Fibroblast of peridontal ligament (primary cell): ENCODE measurements at regions not wholly inside any gene's neighbourhood (a gene's known extent, or its start where the extent isn't known, plus 50 kb on each side); places are given as distances from the start of the nearest gene placed in this dataset.
"Not testable (repeated sequence)": the region's sequence is repeated elsewhere in the genome, so short reads cannot be mapped to it uniquely, and the experiment has no call there.

Source experiments
- DNase-seq: peaks from one replicate; pipeline ENCODE4 v3.0.0-alpha.2; 2010; ENCODE audit errors: extremely low read depth

DNA sequence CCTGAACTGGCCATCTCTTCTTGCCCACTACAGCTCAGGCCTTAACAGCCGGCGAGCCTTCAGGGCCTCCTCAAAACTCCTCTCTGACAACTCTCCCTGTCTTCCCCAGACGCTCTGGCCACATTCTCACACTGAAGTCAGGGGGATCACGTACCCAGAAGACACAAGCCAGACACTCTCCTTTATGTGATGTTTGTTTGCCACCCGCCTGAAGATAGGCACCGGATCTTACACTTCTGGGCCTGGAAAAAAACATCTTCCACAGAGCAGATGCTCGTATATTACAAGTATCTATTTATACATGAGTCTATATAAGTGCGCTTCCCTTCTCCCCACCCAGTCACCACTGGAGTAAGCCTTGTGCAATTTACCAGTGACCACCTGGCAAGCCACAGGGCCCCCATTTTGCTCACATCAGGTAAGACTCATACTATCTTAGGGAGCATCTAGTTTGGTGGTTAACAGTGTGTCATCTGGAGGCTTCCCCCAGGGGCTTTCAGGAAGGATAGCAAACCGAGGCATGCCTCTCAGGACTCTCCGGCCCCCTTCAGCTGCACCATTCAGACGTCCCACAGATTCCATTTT lies 349.4 kb downstream of the SOX9 start:
- no peak for DNase-seq

DNA sequence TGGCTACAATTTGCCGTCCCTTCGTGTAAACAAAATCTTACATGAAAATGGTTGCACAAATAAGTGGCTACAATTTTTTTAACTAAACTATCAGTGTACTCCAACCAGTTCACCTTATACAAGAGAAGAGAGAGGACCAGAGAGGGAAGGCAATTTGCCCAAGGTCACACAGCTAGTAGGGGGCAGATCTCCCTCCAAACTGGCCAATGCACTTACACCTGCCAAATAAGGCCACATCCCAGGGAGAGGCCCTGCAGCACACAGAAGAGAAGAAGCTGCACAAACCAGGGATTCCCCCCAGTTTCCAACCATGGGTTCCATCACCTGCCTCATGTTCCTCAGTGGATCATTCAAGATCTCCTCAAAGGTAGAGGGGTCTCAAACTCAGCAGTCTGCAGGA lies 349.9 kb downstream of the SOX9 start:
- no peak for DNase-seq

DNA sequence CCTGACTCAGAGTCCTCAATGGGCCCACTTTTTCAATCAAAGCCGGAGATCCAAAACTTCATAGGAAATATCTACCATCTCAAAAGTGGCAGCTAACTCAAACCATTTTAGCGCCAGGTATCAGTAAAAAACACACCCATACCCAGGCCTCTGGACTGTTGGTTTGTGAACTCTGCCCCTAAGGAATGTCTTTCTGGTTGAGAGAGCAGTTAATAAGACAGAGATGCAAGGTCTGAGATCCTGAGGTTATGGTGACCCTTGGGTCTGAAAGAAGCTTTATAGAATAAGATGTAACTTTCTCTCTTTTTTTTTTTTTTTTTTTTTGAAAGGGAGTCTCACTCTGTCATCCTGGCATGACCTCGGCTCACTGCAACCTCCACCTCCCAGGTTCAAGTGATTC lies 350.5 kb downstream of the SOX9 start:
- no peak for DNase-seq

DNA sequence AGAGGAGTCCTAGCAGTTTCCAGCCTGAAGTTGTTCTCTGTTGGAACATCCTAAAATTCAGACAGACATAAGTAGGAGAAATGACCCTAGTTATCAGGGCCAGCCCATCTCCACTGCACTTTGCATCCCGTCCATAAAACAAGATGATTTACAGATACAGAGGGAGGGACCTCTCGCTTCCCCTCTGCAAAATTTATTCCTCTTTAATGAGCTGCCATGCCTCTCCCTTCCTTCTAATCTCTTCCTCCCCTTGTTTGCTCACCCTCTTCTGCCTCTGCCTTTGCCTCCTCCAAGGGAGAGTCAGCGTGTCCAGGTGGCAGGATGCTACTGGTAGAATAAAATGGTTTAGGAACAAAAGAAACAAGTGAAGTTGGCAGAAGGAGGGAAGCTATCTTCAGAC lies 351.3 kb downstream of the SOX9 start:
- no peak for DNase-seq

DNA sequence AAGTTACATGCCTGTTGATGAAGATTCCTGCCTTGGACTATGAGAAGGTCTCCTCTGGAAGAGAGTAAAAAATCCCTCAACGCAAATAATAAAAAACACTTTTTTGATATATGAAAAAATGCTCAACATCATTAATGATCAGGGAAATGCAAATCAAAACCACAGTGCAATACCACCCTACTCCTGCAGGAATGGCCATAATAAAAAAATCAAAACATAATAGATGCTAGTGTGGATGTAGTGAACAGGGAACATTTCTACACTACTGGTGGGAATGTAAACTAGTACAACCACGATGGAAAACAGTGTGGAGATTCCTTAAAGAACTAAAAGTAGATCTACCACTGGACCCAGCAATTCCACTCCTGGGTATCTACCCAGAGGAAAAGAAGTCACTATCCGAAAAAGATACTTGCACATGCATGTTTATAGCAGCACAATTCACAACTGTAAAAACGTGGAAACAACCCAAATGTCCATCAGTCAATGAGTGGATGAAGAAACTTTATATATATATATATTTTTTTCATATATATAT lies 352.1 kb downstream of the SOX9 start:
- DNase-seq = not testable (repeated sequence)

DNA sequence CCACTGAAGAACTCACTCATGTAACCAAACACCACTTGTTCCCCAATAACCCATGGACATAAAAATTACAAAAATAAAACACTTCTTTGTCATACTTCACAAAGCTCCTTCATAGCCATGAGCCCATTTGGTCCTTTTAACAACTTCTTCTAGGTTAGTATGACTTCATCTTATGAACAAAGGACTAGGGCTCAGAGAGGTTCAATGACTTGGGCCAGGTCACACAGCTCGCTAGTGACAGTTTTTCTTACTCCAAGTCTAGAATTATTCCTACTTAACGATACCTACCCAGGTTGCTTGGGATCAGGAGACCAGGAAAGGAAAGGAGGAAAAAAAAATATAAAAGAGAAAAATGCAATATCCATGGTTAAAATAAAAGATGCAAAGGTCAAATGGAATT lies 353.4 kb downstream of the SOX9 start:
- DNase-seq = no peak

DNA sequence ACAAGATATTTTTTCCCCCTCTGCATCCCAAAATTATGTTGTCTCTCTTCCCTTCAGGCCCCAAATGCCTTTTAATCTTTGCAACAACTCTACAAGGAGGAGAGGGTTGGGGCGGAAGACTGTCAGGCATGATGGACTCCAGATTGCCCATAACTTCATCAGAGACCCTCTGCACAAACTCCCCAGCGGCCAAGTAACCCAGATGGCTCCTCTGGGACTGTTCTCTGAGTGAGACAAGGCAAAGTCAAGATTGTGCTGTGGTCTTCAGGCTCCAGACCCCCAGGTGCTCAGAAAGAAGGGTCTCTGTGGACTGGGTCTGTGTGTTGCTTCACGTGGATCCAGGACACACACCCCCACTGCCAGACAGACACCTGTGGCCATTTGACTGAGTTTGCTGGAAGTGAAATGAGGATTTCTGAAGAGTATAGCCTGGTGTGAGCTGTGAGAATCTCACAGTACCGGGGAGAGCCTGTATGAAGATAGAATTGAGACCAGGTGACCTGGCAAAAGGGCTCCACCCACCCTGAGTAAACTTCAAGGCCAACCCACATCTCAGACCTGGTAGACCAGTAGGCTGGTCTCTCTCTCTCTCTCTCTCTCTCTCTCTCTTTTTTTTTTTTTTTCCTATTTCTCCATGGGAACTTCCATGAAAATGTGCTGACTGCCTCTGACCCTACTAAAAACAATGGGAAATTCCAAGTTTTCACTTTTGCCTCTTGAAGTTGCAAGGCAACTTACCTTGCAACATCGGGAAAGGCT lies 354.1 kb downstream of the SOX9 start:
- DNase-seq = no peak

DNA sequence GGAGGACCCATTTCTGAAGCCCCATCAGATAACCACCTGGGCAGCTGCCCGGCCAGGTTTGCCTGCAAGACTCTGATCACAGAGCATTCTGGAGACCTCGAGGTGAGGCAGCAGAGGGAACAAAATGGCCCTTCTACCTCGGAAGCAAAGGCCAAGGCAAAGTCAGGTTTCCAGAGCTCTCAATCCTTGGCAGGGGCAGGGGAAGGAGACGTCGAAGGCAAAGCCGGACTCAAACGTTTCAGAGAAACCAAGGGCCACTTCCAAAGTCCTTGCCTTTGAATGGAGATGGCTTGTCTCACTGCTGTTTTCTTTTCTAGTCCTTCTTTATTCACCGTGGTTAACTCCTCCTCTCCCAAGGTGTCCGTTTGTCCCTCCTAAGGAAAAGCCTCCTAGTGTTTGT lies 355.3 kb downstream of the SOX9 start:
- no peak for DNase-seq

DNA sequence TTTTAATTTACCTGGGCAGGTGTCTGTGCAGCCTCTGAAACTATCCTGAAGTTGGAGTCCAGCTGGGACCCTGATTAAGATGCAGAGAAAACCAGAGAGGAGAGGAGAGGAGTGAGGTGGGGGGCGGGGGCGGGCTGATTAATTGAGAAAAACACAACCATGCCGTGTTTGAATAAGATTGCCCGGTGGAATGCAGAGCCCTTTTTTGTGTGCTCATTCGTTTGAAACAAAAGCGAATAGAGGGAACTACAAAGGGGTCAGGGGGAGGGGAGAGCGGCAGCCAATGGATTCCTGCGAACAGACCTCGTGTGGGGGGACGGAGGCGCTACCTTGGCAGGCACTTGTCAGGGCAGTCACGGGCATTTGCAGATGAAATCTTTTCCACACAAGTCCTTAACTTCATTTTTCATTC lies 355.8 kb downstream of the SOX9 start:
- no peak for DNase-seq

DNA sequence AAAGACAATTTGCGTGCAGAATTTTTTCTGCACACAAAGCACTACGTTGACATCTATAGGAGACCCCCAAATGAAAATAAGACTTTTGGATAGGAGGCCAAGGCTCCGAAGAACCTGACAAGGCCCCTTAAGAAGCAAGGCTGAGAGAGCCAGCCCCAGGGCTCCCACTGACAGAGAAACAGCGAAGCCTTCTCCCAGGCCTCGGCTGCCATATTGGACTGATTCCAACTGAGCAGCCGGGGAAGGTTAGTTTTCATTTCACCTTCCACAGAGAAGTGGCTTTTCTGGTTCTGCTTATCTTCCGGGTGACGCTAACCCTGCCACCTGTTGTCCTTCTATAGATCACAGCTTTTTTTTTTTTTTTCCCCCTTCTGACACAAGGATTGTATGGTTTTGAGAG lies 356.7 kb downstream of the SOX9 start:
- DNase-seq = no peak

DNA sequence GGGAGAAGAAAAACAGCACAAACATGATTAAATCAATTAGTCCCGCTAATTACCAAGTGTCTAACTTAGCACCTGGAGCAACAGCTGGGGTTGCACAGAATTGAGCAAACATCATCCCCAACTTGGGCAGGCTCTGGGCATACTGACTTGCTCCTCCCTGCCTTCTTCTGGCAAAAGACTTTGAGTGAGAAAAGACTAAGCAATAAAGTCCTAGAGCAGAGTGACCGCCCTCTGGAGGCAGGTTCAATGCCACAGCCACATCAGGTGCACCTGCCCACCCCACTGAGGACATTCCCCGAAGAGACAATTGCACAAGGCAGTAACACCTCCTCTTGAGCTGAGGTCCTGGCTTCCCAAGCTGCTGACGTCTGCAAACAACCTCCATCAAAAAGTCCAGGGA lies 358.3 kb downstream of the SOX9 start:
- DNase-seq = no peak

DNA sequence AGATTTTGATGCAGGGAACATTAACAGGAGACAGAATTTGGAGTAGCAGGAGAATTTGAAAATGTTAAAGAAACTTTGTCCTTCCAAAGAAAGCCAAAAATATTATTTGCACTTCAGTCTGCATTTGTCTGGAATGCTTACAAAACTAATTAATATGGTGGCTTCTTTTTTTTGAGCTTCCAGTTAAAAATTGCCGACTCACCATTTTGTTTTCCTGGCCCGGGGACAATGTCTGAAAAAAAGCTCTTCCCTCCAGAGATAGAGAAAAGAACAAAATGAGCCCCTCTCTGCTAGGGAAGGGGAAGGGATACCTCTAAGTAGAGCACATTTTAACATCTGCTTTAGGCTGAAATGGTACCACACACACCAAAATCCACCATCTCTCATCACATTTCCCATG lies 360.8 kb downstream of the SOX9 start:
- no peak for DNase-seq

DNA sequence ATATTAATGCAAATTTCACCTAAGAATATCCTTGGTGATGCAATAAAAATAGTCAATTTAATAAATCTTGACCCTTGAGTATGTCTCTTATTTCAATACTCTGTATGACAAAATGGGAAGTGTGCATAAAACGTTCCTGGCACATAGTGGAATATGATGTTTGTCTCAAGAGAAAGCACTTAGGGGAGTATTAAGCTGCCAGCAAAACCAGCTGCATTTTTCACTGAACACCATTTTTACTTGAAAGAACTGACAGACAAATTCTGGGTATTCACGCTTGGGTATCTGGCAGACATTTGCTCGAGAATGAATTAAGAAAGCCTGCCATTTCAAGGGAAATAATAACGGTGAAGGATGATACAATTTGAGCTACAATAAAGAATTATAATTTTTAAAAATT lies 364.8 kb downstream of the SOX9 start:
- DNase-seq = no peak

DNA sequence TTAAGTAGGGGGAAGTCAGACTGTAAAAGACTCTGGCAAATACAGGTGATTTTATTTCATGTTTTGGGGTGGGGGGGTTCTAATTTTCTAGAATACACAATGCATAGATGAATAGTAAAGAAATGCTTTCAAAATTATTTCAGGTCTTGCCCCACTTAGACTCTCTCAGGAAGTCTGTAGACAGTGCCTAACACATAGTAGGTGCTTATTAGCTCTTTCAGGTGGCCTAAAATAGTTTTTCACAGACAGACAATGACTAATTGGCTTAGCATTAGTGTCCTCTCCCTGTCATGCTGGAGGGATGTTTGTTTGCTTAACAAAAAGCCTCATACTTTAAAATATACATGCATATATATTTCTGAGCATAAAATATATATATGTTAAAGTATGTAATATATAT lies 366.0 kb downstream of the SOX9 start:
- DNase-seq = no peak

DNA sequence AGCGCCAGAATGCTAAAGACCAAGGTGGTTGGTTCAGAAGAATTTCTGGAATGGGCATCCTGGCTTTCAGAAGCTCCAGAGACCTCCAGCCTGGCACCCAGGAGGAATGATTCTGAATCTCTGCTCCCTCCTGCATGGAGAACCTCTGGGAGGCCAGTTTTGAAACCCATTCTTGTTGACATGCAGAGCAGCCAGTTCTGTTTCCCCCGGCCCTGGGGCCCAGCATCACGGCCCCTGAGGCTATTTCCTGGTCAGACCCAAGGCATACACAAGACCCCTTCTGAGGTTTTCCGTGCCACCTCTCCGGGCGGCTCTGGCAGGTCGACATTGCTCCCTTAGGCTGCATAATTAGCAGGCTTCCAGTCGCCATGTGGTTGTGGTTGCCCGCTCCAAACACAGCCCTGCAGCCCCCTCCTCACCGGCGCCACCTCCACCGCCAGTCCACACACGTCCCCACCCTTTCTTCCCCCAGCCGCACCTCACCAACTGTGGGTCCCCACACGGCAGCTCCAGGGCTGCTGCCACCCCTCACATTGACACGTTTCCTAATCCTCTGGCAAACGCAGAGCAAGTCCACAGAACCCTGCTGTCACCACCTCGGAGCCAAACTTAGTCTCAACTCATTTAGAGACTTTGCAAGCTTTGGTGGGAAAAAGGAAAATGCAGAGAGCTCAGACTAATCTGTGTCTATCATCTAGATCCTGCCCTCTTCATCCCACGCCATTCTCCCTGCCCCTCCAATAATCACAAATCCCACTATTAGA lies 367.1 kb downstream of the SOX9 start:
- no peak for DNase-seq

DNA sequence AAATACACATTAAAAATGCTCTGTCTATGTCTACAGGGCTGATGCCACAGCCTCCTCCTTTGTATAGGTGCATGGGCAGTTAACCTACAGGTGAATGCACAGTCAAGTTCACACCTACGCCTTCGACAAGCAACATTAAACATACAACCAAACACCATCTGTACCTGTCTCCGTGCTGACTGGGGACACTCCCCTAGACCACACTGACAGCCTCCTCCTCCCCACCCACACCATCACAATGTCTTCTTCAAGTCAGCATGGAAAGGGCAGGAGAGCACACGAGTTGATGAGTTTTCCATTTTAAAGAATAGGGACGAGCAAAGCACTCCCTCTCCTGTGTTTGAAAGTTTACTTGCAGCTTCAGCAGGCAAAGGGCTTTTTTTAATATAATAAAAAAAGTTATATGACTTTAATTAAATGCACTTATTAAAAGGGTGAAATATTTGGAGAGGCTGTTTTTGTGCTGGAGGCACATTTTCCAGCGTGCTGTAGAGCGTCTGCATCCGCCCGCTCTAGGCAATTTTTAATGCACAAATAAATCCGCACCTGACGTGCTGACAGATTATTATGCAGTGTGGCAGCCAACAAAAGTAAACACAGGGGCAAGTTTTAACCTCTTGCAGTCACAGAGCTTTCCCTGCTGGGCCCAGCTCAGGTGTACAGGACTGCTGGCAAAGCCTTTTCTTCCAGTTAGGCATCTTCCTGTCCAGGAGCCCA lies 367.9 kb downstream of the SOX9 start:
- DNase-seq = no peak

DNA sequence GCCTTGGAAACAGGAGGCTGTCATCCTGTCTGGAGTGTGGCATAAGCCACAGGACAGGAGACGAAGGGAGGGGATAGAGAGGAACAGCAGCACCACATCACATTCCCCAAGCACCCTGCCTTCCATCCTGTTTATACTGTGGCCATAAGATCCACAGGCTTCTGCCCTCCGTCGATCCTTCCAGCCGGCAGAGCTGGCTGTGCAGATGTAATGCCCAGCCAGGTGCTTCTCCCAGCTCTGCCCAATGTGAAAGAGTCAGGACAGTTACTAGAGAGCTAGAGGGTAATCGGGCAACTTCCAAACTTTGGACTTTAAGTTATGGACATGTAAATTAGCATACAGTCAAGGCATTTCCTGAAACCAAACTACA lies 368.4 kb downstream of the SOX9 start:
- DNase-seq = no peak

DNA sequence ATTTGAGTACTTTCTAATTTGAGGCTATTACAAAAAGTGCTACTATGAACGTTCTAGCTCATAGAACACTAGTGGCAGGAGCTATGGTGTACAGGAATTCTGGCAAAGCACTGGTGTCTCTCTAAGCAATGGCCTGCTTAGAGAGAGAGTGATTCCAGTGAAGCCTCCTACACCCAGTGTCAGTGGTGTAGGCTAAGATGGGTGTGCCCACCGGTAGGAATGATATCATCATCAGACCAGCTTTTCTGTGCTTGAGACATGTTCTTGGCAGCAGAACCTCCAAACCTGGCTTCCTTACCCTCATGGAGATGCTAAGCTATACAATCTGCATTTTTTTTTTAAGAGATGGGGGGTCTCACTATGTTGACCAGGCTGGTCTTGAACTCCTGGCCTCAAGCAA lies 370.3 kb downstream of the SOX9 start:
- no peak for DNase-seq

DNA sequence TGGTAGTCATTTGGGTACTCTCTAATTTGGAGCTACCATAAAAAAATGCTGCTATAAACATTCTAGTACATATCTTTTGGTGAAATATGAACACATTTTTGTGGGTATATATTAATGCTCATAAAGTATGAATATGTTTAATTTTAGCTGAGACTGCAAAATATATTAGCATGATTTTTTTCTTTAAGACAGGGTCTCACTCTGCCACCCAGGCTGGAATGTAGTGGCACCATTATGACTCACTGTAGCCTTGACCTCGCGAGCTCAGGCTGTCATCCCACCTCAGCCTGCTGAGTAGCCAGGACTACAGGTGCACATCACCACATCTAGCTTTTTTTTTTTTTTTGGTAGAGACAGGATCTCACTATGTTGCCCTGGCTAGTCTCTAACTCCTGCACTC lies 371.7 kb downstream of the SOX9 start:
- no peak for DNase-seq

DNA sequence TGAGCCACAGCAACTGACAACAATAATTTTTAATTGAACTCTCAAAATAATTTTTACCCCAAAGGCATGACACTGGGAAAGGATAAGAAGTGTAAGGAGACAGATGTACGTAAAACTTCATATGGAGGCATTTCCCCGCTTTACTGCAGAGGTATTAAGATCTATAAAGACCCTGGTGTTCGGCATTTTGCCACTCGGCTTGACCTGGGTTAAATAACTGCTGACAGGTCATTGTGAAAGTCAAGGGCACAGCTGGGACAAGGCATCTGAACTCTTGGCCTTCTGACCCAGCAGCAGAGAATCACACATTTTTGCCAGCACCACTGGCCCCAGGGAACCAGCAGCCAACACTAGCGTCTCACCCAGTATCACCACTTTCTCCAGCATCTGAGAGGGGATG lies 372.1 kb downstream of the SOX9 start:
- DNase-seq = no peak

DNA sequence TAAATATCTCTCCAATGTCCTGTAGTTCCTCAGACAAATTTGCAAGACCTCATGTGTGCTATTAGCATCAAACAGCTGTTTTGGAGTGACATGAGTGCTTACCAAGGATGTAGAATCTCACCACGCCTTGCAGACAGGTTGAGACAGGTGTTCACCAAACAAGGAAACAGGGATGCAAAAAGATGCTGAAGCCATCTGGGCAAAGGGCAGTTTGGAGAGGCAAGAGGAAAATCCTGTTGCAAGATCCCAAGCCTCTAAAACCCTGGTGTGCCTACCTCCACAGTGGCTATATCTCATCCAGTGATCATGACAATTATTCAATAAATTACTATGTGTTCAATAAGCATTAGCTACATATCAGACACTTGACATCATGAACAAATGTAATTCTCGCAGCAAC lies 373.7 kb downstream of the SOX9 start:
- DNase-seq = no peak

DNA sequence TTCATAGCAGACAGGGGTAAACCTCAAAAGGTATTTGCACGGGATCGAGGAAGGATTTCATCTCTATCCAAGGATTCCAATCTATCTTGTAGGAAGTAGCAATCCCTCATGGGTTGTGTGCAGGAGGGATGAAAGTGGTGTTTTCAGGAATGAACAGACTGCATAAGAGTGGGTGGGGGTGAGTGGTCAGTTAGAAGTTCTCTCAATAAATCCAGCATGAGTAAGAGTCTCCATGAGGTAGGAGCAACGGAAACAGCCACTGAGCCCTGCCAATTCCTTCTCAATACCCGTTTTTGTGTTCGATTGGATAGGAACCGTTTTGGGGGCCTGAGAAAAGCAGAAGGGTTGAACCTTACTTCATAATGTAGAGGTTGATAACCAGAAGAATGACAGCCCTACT lies 375.6 kb downstream of the SOX9 start:
- DNase-seq = no peak
